Adipocyte (in vitro differentiated cells): ENCODE measurements at regions not wholly inside any gene's neighbourhood (a gene's known extent, or its start where the extent isn't known, plus 50 kb on each side); places are given as distances from the start of the nearest gene placed in this dataset.
"Not testable (repeated sequence)": the region's sequence is repeated elsewhere in the genome, so short reads cannot be mapped to it uniquely, and the experiment has no call there.

Experiments
- DNase-seq: peaks from one replicate; pipeline ENCODE4 v3.0.0-alpha.2; 2015; ENCODE audit warnings: low read depth
- H3K27me3 ChIP-seq: replicated peaks from 2 replicates; pipeline ENCODE4 v1.7.0; 2013; ENCODE audit warnings: mild to moderate bottlenecking, low read length, moderate library complexity; ENCODE audit not compliant: control insufficient read depth, insufficient read depth
- H3K36me3 ChIP-seq: 2 replicates; pipeline ENCODE4 v1.7.0; 2013; ENCODE audit warnings: low read length, mild to moderate bottlenecking, moderate library complexity; ENCODE audit not compliant: control insufficient read depth, insufficient read depth, severe bottlenecking
- H3K4me1 ChIP-seq: 2 replicates; pipeline ENCODE4 v1.7.0; 2013; ENCODE audit warnings: mild to moderate bottlenecking, low read length, moderate library complexity; ENCODE audit not compliant: control insufficient read depth, insufficient read depth
- H3K4me3 ChIP-seq: 2 replicates; pipeline ENCODE4 v1.7.0; 2013; ENCODE audit warnings: mild to moderate bottlenecking, low read length, moderate library complexity
- H3K9ac ChIP-seq: 2 replicates; pipeline ENCODE4 v1.7.0; 2013; ENCODE audit warnings: mild to moderate bottlenecking, low read length, moderate library complexity
- H3K9me3 ChIP-seq: 2 replicates; pipeline ENCODE4 v1.7.0; 2013; ENCODE audit warnings: mild to moderate bottlenecking, low read length, moderate library complexity; ENCODE audit not compliant: control insufficient read depth

DNA sequence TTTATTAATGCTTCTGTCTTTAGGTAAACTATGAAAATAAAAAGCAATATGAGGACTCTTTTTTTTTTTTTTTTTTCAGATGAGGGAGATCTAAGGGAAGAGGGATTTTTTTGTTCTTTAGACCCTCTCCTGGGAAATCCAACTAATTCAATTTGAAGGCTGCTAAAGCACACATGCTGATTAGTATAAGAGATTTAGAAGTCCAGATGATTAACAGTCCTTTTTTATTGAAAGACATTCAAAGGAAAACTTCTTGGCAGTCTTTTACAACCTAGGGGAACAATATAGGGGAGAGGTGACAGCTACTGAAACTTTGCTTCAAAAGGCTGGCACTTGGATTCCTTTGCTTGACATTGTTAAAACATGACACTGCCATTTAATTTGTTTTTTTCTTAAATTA, 602.5 kb downstream of the RAPGEF2 start:
- Histone ChIP-seq H3K4me3 (no peak overlapping the region), H3K9me3 (no peaks in the 10 kb centered on the region), H3K36me3 (no peaks in the 10 kb centered on the region), H3K9ac (no peak overlapping the region), H3K27me3 (no peaks in the 10 kb centered on the region), H3K4me1 (no peaks in the 10 kb centered on the region)
- DNase-seq, result no peak

DNA sequence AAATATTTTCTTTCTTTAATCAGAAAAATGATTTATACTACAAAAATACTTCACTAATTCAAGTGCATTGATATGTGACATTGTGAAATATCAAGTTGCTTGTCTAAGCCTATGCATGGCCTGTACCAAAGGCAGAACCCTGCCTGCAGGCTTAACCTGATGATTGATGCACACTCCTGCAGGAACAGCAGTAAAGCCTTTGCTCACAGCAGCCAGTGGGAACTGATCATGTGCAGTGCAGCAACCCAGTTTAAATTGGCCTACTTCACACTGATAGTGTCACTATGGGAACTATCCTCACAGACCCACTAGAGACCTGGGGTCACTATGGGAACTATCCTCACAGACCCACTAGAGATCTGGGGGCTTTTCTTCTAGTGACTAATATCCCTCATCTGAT, 603.8 kb downstream of the RAPGEF2 start:
- Histone ChIP-seq H3K4me1 (no peaks in the 10 kb centered on the region), H3K9ac (no peak overlapping the region), H3K9me3 (no peaks in the 10 kb centered on the region), H3K4me3 (no peak overlapping the region), H3K27me3 (no peaks in the 10 kb centered on the region), H3K36me3 (no peaks in the 10 kb centered on the region)
- DNase-seq, result no peak

DNA sequence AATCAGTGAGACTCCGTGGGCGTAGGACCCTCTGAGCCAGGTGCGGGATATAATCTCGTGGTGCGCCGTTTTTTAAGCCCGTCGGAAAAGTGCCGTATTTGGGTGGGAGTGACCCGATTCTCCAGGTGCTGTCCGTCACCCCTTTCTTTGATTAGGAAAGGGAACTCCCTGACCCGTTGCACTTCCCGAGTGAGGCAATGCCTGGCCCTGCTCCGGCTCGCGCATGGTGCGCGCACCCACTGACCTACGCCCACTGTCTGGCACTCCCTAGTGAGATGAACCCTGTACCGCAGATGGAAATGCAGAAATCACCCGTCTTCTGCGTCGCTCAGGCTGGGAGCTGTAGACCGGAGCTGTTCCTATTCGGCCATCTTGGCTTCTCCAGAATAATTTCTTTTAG, 612.3 kb downstream of the RAPGEF2 start:
- H3K27me3 ChIP-seq, H3K9me3 ChIP-seq, H3K4me1 ChIP-seq, H3K36me3 ChIP-seq, DNase-seq, H3K9ac ChIP-seq, H3K4me3 ChIP-seq: not testable (repeated sequence)

DNA sequence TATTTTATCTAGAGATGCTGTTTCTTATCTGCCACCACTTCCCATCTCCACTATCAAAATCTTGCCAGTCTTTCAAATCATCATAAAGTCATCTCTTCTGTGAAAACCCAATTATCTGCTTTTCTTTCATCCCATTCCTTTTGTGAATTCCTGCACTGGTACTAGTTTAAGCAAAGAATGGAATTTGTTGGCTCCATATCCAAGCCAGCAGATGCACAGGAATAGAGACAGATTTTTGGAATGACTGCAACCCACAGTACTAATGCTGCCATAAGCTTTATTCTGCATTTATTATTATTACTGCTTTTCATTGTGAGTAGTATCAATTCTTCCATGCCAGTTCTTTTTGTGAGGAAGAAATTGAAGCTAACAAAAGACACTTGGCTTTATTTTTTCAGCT, 616.7 kb downstream of the RAPGEF2 start:
- Histone ChIP-seq H3K9me3 (no peaks in the 10 kb centered on the region), H3K36me3 (no peaks in the 10 kb centered on the region)

DNA sequence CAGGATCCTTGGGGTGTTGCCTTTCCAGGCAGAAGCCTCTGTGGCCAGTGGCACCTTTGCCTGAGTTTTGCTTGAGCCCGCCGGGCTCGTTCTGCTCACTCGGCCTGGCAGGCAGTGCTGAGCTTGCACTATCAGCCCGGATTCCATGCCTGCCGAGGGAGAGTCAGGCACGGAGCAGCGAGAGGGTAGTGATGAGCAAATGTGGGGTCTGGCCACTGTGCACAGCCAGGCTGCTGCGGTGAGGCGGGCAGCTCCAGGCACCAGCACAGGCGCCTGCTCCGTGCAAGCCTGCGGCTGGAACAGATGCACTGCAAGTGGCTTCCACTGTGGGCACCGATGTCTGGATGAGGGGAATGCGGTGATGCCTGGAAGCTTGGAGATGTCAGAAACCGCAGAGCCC, 619.2 kb downstream of the RAPGEF2 start:
- Histone ChIP-seq H3K4me1 (no peaks in the 10 kb centered on the region), H3K4me3 (no peak overlapping the region), H3K9ac (no peak overlapping the region), H3K9me3 (no peaks in the 10 kb centered on the region), H3K27me3 (no peaks in the 10 kb centered on the region), H3K36me3 (no peaks in the 10 kb centered on the region)
- no peak for DNase-seq

More for the DNA sequence above, 616.7 kb downstream of the RAPGEF2 start:
- Histone ChIP-seq H3K27me3 (no peaks in the 10 kb centered on the region), H3K9ac (no peak overlapping the region), H3K4me1 (no peaks in the 10 kb centered on the region), H3K4me3 (no peak overlapping the region)
- DNase-seq, result no peak

DNA sequence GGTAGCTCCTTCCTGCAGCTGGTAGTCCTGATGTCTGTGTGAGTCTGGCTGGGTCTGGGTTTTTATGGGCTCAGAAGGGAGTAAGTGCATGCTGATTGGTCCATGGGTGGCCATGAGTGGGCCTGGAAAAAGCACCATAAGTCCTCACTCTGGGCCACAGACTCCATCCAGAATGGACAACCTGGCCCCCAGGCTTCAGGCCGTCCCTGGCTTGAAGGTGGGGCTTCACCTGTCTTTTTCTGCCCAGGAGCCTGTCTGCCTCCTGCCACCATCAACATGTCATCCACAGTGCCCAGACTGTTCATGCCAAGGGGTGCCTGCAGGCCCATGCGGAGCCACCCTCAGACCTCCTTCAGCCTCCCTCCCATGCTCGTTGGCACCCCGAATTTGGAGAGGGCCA, 620.0 kb downstream of the RAPGEF2 start:
- Histone ChIP-seq H3K9me3 (no peaks in the 10 kb centered on the region), H3K4me1 (no peaks in the 10 kb centered on the region), H3K9ac (no peak overlapping the region), H3K36me3 (no peaks in the 10 kb centered on the region), H3K4me3 (no peak overlapping the region), H3K27me3 (no peaks in the 10 kb centered on the region)
- DNase-seq, result no peak

DNA sequence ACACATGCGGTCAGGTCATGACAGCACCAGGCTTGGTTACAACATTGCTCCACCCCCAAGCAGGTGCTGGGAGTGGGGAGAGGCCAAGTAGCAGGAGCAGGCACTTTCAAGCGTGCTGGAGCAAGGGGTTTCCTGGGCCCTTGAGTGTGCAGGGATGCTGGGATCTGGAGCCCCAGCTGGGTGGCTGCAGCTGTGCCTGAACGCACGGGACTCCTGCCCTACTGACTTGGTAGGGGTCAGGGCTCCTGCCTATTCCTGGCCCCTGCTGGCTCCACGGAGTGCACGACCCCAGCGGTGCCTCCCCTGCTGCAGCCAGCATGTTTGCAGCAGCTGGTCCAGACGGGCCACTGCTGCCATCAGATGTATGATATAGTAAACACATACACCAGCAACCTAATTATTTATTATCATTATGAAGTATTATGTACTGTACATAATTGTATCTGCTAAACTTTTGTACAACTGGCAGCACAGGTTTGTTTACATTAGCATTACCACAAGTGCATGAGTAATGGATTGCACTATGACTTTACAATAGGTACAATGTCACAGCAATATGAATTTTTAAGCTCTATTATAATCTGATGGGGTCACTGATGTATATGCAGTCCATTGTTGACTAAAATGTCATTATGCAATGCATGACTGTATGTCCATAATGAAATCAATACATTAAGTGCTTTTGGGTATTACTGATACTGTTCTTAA, 620.6 kb downstream of the RAPGEF2 start:
- Histone ChIP-seq H3K4me1 (no peaks in the 10 kb centered on the region), H3K4me3 (no peak overlapping the region), H3K9ac (no peak overlapping the region), H3K36me3 (no peaks in the 10 kb centered on the region), H3K27me3 (no peaks in the 10 kb centered on the region), H3K9me3 (no peaks in the 10 kb centered on the region)
- DNase-seq, result no peak

DNA sequence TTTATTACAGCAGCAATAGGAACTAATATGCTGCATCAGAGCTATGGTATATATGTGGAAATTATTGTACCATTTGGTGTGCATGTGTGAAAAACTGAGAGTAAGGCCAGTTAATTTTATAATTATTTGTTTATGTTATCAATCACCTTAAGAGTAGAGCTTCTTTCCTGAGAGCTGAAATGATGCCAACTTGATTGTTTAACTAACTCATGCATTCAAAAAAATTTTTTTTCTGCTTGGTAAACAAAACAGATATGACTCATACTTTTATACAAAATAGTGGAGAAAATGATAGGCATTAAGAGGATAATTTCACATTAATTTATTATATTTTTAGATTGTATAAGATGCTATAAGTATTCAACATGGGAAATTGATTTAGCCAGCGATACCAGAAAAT, 622.7 kb downstream of the RAPGEF2 start:
- no peaks in the 10 kb centered on the region for H3K9me3 ChIP-seq

DNA sequence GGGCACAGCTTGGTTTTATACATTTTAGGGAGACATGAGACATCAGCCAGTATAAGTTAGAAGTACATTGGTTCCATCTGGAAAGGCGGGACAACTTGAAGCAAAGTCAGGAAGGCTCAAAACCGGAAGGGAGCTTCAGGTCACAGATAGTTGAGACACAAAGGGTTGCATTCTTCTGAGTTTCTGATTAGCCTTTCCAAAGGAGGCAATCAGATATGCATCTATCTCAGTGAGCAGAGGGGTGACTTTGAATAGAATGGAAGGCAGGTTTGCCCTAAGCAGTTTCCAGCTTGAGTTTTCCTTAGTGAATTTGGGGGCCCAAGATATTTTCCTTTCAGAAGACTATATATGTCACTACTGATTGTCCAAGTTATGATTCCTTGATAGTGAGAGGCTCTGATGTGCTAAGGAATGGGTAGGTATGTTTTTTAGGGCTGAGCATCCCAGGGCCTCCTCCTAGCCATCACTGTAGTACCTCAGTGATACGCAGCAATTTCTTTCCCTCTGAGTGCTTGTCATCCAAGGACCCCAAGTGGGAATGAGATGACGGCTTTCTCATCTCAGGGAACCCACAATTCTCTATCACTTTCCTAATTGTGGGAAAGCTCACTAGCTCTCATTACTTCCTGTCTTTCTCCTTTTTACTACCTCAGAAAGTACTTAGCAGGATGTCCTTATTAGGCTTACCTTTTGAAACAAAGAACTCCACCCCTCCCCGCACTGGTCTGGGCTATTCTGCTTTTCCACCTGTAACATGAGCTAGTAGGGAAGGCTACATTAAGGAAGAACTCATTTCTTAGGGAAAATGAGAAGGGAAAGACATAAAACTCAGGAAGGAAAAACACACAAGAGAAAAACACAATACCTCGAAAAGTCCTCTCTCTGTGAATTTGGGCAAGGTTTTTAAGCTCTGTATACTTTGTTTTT, 632.7 kb downstream of the RAPGEF2 start:
- no peak for DNase-seq
- no peak overlapping the region for H3K9ac ChIP-seq
- H3K27me3 ChIP-seq, result no peaks in the 10 kb centered on the region

More for the DNA sequence above, 622.7 kb downstream of the RAPGEF2 start:
- no peak overlapping the region for H3K9ac ChIP-seq
- no peaks in the 10 kb centered on the region for H3K27me3 ChIP-seq
- H3K4me1 ChIP-seq, result no peaks in the 10 kb centered on the region
- no peak overlapping the region for H3K4me3 ChIP-seq
- H3K36me3 ChIP-seq, result no peaks in the 10 kb centered on the region
- DNase-seq, result no peak

DNA sequence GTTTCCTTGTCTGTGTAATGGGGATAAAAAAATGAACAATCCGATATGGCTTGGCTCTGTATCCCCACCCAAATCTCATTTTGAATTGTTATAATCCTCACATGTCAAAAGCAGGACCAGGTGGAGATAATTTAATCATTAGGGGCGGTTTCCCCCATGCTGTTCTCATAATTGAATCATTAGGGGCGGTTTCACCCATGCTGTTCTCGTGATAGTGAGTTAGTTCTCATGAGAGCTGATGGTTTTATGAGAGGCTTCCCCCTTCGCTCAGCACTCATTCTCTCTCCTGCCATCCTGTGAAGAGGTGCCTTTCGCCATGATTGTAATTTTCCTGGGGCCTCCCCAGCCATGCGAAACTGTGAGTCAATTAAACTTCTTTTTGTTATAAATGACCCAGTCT, 633.5 kb downstream of the RAPGEF2 start:
- Histone ChIP-seq H3K27me3 (no peaks in the 10 kb centered on the region), H3K9me3 (no peaks in the 10 kb centered on the region), H3K36me3 (no peaks in the 10 kb centered on the region), H3K4me1 (no peaks in the 10 kb centered on the region), H3K9ac (no peak overlapping the region), H3K4me3 (no peak overlapping the region)
- no peak for DNase-seq

More for the DNA sequence above, 632.7 kb downstream of the RAPGEF2 start:
- Histone ChIP-seq H3K36me3 (no peaks in the 10 kb centered on the region), H3K9me3 (no peaks in the 10 kb centered on the region), H3K4me3 (no peak overlapping the region), H3K4me1 (no peaks in the 10 kb centered on the region)

DNA sequence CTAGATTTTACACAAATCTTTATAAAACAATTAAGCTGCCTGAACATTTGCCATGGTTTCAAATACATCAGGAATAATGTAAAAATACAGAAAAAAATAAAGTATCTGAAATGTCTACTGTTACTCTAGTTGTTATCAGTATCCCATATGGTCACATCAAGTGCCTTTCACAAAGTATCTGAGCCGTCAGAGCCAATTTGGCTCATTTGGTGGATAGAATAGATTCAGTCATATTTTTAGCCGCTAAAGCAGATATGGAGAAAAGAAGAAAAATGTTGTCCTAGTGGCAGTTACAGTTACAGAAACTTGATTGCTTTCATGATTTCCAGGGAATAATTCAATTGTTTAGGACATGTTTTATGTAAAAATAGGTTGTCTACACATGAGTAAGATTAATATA, 641.1 kb downstream of the RAPGEF2 start:
- H3K9me3 ChIP-seq, result no peaks in the 10 kb centered on the region
- H3K36me3 ChIP-seq, result no peaks in the 10 kb centered on the region
- no peak overlapping the region for H3K4me3 ChIP-seq
- no peaks in the 10 kb centered on the region for H3K27me3 ChIP-seq
- no peaks in the 10 kb centered on the region for H3K4me1 ChIP-seq
- H3K9ac ChIP-seq, result no peak overlapping the region
- no peak for DNase-seq
